OCI-LY1 (cell line): ENCODE measurements at regions not wholly inside any gene's neighbourhood (a gene's known extent, or its start where the extent isn't known, plus 50 kb on each side); places are given as distances from the start of the nearest gene placed in this dataset.

Experiments used
- H2AFZ ChIP-seq: fragments of 200-600 bp; sonication (generic), shearing (Covaris generic); 2 replicates; pipeline ENCODE4 v1.6.0; 2014; ENCODE audit warnings: antibody characterized with exemption, mild to moderate bottlenecking, low read length
- H3F3A ChIP-seq: fragments of 200-600 bp; sonication (generic), shearing (Covaris generic); 2 replicates; pipeline ENCODE4 v1.6.0; 2014; ENCODE audit warnings: mild to moderate bottlenecking, antibody characterized with exemption, low read length, moderate library complexity; ENCODE audit not compliant: insufficient read depth
- H3K27ac ChIP-seq: fragments of 200-600 bp; sonication (generic); 2 replicates; pipeline ENCODE4 v1.5.1; 2014; ENCODE audit warnings: low read length, mixed run types, mild to moderate bottlenecking, low read depth; ENCODE audit not compliant: poor library complexity, severe bottlenecking
- H3K27me3 ChIP-seq: fragments of 200-600 bp; sonication (generic); 2 replicates; pipeline ENCODE4 v1.6.0; 2014; ENCODE audit warnings: antibody characterized with exemption, mild to moderate bottlenecking, low read length, moderate library complexity; ENCODE audit not compliant: insufficient read depth
- H3K36me3 ChIP-seq: fragments of 200-600 bp; sonication (generic); 2 replicates; pipeline ENCODE4 v1.6.1; 2014; ENCODE audit warnings: mild to moderate bottlenecking, antibody characterized with exemption, low read length, moderate library complexity, mixed read lengths; ENCODE audit not compliant: insufficient read depth
- H3K4me1 ChIP-seq: fragments of 200-600 bp; sonication (generic); 2 replicates; pipeline ENCODE4 v1.5.1; 2014; ENCODE audit warnings: mild to moderate bottlenecking, low read length, moderate library complexity; ENCODE audit not compliant: insufficient read depth, severe bottlenecking
- H3K4me2 ChIP-seq: fragments of 200-600 bp; sonication (generic), shearing (Covaris generic); 2 replicates; pipeline ENCODE4 v1.6.1; 2014; ENCODE audit warnings: low read length
- H3K4me3 ChIP-seq: fragments of 200-600 bp; sonication (generic); 2 replicates; pipeline ENCODE4 v1.5.1; 2014; ENCODE audit warnings: low read length, low read depth, mild to moderate bottlenecking, mixed read lengths; ENCODE audit not compliant: poor library complexity, severe bottlenecking
- H3K79me2 ChIP-seq: fragments of 200-600 bp; shearing (Covaris generic); 2 replicates; pipeline ENCODE4 v1.6.1; 2016; ENCODE audit warnings: mixed run types, low read length, mixed read lengths; ENCODE audit not compliant: insufficient read depth
- H3K9ac ChIP-seq: fragments of 200-600 bp; sonication (generic), shearing (Covaris generic); 2 replicates; pipeline ENCODE4 v1.6.1; 2014; ENCODE audit warnings: mild to moderate bottlenecking, low read length, mixed read lengths
- H3K9me2 ChIP-seq: fragments of 200-600 bp; sonication (generic), shearing (Covaris generic); 2 replicates; pipeline ENCODE4 v1.6.1; 2014; ENCODE audit warnings: low read depth, mild to moderate bottlenecking, low read length, mixed read lengths
- H3K9me3 ChIP-seq: fragments of 200-600 bp; shearing (Covaris generic); 2 replicates; pipeline ENCODE4 v1.6.1; 2014; ENCODE audit warnings: low read length, mixed read lengths
- H4K20me1 ChIP-seq: fragments of 200-600 bp; sonication (generic), shearing (Covaris generic); 2 replicates; pipeline ENCODE4 v1.6.0; 2016; ENCODE audit warnings: mild to moderate bottlenecking, low read length; ENCODE audit not compliant: insufficient read depth
- CTCF ChIP-seq: fragments of 200-600 bp; sonication (generic), shearing (Covaris generic); IDR thresholded peaks from 2 replicates; pipeline ENCODE4 v1.5.1; 2017; ENCODE audit warnings: mild to moderate bottlenecking, antibody characterized with exemption, low read length, moderate library complexity, mixed read lengths
- EZH2 ChIP-seq: fragments of 200-600 bp; sonication (generic), shearing (Covaris generic); IDR thresholded peaks from 2 replicates; pipeline ENCODE4 v1.8.0; 2017; ENCODE audit warnings: borderline replicate concordance, mixed run types, mild to moderate bottlenecking, antibody characterized with exemption, low read length, moderate library complexity, mixed read lengths

- H3K36me3 ChIP-seq, result no peaks in the 10 kb centered on the region
- H3K4me1 ChIP-seq, result peaks cover 16% of the 10 kb centered on the region
- no peak overlapping the region for H2AFZ ChIP-seq
- TF ChIP-seq EZH2 (no peak), CTCF (no peak)
- H3K4me2 ChIP-seq, result no peak overlapping the region
- no peak overlapping the region for H3K9ac ChIP-seq
- no peak overlapping the region for H3K27ac ChIP-seq
- no peak overlapping the region for H3K4me3 ChIP-seq
- H4K20me1 ChIP-seq, result no peaks in the 10 kb centered on the region
- no peaks in the 10 kb centered on the region for H3K9me2 ChIP-seq
- no peaks in the 10 kb centered on the region for H3K9me3 ChIP-seq
- no peaks in the 10 kb centered on the region for H3K27me3 ChIP-seq
- no peaks in the 10 kb centered on the region for H3F3A ChIP-seq
- H3K79me2 ChIP-seq, result no peaks in the 10 kb centered on the region
These were observed 293.9 kb downstream of the RPAP3 start for GRCh38 chr12:47411966-47412365.

GRCh38 chr12:47410862-47411261 lies 295.0 kb downstream of the RPAP3 start:
- Histone ChIP-seq H3K4me2 (no peak overlapping the region), H3K4me3 (no peak overlapping the region), H3K9me2 (no peaks in the 10 kb centered on the region), H3K4me1 (peaks cover 18% of the 10 kb centered on the region), H3K79me2 (no peaks in the 10 kb centered on the region), H3K27ac (no peak overlapping the region), H3K36me3 (no peaks in the 10 kb centered on the region), H3F3A (no peaks in the 10 kb centered on the region), H2AFZ (no peak overlapping the region), H3K9ac (no peak overlapping the region), H3K27me3 (no peaks in the 10 kb centered on the region), H3K9me3 (no peaks in the 10 kb centered on the region), H4K20me1 (no peaks in the 10 kb centered on the region)
- TF ChIP-seq CTCF, result no peak
- no peak for TF ChIP-seq EZH2

- TF ChIP-seq CTCF (no peak), EZH2 (no peak)
- H3K4me3 ChIP-seq, result no peak overlapping the region
- H3K27ac ChIP-seq, result no peak overlapping the region
- no peak overlapping the region for H2AFZ ChIP-seq
- no peaks in the 10 kb centered on the region for H4K20me1 ChIP-seq
- peaks cover 18% of the 10 kb centered on the region for H3K4me1 ChIP-seq
- no peaks in the 10 kb centered on the region for H3K79me2 ChIP-seq
- no peaks in the 10 kb centered on the region for H3K27me3 ChIP-seq
- no peaks in the 10 kb centered on the region for H3F3A ChIP-seq
- no peaks in the 10 kb centered on the region for H3K9me2 ChIP-seq
- no peak overlapping the region for H3K9ac ChIP-seq
- no peak overlapping the region for H3K4me2 ChIP-seq
- no peaks in the 10 kb centered on the region for H3K9me3 ChIP-seq
- no peaks in the 10 kb centered on the region for H3K36me3 ChIP-seq
These were observed 295.4 kb downstream of the RPAP3 start for GRCh38 chr12:47410383-47410782.
